Fibroblast of skin of scalp (primary cell): ENCODE measurements at regions not wholly inside any gene's neighbourhood (a gene's known extent, or its start where the extent isn't known, plus 50 kb on each side); places are given as distances from the start of the nearest gene placed in this dataset.
"Not testable (repeated sequence)": the region's sequence is repeated elsewhere in the genome, so short reads cannot be mapped to it uniquely, and the experiment has no call there.

Experiments
- DNase-seq: peaks from one replicate; pipeline ENCODE4 v3.0.0-alpha.2; 2013

DNA sequence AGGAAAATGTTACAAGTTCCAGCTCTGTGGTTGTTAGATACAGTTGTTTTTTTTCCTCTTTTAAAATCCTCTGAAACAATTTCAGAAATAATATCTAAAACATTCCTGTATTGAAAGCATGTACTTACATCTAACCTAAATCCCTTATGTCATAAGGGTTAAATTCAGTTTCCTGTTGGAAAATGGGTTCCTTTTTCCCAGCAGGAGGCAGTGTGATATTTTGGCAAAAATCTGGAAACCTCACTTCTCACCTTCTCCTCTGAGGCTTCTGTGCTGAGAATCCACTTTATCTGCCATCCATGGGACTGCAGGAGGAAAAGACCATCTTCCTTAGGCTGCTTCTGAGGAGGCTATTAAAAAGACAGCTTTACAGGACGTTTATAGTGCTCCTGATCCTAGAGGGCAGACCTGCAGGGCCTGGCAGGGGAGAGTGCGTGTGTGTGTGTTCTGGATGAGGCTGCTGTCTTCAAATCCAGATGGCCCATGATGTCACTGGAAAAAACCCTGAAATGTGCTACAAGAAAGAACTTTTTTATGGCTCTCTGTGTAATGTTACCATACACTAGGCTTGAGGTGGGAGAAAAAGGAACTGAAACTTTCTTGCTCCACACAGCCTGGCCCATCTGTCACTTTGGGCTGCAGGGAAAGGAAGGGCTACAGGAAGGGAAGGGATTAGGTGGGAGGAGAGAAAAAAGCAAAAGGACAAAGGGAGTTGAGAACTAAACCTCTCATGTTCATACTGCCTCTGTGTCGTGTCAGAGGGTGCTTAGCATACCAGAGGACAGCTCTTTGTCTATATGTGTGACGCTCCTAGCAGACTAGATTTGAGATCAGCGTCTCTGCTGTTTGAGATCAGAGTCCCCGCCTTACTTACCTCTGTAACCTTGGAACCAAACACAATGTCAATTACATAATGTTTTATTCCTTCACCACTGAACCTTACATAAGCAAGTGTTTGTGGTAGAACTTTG lies 379.2 kb upstream of the SPAG17 start:
- peak; percentile 6 for DNase-seq

DNA sequence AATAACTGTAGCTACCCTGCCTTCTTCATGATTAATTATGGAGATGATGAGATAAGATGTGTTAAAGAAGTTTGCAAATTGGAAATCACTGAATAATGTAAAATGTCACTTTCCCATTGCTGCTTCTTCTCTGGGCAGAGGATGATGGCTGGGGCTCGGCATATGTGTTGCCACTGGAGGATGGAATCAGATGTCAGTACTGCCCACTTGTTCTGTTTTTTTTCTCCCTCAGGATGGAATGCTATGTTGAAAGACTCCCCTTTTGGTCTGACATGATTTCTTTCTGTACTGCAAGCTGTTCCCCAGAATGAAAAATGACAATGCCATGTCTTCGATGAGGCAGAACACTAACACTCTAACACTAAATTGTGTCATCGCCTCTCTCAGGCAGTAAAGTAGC lies 373.9 kb upstream of the SPAG17 start:
- DNase-seq: no peak

DNA sequence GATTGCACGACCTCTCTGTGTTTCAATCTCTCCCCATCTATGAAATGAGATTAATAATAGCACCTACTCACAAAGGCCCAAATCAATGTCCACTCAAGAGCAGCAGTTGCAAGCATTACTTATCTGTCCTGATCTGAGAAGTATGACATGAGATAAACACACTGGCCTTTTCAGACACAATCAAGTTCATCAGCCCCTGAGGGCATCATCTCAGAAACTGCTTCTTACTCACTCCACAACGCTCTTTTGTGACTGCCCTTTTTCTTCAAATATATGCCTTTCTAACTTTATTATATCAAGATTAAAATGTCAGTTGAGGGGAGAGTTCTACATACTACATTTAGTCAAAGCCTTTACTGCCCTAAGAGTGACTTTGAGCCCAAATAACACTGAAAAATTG lies 371.9 kb upstream of the SPAG17 start:
- DNase-seq: no peak

DNA sequence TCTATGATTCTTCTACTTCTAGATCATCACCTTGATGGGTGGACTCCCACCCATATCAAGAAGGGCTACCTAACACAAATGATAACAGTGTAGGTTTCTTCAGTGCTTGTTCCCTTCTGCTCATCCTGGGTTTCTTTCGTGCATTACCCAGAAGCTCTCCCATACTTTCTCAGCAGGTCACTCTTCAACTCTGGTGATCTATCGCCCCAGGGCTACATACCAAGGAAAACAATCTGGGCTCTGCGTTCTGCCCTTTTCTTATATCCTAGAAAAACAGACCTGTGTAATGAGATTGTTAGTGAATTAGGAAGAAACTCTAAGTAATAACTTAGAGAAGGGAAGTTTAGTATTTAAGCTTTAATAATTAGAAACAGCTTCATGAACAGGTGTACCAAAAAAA lies 370.6 kb upstream of the SPAG17 start:
- DNase-seq: no peak

DNA sequence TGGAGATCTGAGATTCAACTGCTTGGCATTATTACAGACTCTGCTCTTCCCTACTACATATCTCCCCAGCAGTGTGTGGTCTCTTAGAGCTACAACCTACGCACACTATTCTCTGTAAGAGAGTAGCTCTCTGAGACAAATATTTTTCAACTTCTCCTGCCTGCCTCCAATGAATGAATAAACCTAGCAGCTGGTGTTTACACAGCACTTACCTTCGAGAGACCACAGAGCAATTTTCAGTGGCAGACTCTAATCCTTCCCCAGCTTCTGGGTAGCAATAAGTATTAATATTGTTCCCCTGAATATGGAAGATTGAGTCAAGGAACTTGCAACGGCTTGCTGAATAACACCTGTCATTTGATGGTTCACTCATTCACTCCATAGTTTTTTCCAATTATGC lies 350.9 kb upstream of the SPAG17 start:
- DNase-seq: no peak

DNA sequence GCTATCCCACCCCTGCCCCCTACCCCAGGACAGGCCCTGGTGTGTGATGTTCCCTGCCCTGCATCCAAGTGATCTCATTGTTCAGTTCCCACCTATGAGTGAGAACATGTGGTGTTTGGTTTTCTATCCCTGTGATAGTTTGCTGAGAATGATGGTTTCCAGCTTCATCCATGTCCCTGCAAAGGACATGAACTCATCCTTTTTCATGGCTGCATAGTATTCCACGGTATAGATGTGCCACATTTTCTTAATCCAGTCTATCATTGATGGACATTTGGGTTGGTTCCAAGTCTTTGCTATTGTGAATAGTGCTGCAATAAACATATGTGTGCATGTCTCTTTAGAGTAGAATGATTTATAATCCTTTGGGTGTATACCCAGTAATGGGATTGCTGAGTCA lies 326.9 kb upstream of the SPAG17 start:
- DNase-seq: not testable (repeated sequence)

DNA sequence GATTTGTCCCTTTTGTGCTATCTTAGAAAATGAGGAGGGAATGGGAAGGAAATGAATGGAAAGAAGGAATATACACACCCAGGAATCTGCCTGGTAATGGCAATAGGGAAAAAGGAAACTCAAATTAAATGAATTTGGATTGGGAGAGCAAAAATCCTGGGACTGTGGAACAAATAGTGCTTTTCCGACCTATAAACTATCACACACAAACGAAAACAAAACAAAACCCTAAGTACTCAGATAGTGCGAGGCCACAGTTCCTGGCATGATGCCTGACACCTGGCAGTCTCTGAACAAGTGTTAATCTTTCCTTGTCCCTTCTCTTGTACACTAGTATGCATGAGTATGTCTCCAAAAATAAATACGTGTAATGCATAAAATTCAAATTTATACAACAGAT lies 319.8 kb upstream of the SPAG17 start:
- DNase-seq: no peak

DNA sequence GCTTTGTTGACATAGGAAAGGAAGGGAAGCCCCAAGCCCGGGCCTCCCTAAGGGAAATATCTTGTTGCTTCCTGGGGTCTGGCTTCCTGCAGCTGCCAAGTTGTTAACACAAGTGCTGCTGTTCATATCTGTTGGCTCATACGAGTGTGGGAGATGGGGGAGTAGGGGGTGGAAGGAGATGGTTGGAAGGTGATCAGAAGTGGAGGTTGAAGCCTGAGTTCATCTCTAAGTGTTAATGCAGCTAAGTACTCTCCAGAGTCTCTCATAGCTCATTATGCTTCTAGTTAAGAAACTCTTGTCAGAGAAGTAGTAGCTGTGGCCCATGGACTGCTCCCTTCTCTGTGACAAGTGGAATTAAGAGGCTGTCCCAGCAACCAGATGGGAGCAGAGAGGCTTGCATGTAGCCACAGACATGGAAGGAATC lies 319.2 kb upstream of the SPAG17 start:
- no peak for DNase-seq

DNA sequence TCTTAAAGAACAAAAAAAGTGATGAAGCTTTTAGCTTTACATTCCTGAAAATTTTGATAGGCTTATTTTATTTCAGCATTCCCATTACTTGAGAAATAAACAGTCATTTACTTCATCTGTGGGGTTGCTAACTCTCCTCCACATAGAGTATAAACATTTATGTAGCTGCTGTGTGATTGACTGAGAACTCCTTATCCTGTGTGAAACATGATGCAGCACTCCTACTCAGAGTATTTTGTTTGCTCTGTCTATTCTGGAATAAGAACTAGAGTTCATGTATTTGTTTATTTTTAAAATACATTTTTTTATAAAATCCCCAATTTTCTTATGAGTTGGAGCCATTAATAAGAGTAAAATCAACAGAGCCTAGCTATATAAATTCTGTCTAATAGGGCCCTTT lies 318.7 kb upstream of the SPAG17 start:
- DNase-seq: no peak

DNA sequence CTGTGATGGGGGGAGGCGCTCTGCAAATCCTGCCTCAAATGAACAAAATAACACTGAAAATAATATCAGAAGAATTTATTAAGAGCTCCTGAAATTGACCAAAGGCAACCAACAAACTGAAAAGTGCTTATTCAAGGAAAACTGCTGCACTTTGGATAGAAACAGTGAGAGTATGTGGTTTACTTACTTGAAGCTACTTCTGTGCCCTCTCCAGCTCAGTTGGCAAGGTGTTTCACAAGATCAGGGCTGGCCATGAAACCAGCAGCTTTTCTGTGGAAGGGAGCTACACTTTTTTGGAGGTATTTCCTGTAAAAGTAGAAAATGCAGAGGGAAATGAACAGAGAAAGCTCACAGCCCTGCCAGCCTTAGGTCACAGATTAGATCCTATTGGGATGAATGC lies 310.0 kb upstream of the SPAG17 start:
- no peak for DNase-seq

DNA sequence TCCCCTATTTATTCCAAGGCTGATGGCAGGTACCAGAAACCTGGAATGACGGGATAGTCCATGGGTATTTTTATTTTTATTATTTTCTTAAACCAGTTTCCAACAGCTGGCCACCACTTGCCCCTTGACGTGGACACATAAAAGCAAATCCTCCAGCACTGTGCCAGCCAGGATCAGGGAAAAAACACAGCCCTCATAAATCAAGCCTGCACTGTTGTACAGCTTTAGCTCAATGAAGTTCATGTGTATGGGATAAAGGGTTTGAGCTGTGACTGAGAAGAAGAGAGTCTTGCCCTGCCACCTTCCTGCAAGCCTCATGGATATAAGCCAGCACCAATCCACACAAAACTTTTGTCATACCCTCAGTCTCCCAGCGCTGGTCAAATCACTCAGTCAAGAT lies 303.8 kb upstream of the SPAG17 start:
- no peak for DNase-seq

DNA sequence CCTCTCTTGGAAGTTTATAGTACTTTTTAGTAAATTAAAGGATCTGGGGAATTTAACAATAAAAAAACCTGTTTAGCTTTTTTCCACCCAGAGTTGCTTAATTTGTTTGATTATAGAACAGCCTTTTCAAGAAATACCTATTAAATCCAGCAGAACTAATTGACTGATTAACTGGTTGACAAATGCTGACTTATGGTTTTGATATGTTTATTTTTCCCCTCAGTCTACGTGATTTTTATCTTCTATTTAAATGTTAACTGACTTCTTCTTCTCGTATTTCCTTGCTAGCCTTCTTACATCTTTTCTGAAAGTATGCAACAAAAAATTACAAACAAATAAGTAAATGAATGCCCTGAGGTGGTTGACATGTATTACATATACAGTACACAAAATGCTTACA lies 302.9 kb upstream of the SPAG17 start:
- no peak for DNase-seq

DNA sequence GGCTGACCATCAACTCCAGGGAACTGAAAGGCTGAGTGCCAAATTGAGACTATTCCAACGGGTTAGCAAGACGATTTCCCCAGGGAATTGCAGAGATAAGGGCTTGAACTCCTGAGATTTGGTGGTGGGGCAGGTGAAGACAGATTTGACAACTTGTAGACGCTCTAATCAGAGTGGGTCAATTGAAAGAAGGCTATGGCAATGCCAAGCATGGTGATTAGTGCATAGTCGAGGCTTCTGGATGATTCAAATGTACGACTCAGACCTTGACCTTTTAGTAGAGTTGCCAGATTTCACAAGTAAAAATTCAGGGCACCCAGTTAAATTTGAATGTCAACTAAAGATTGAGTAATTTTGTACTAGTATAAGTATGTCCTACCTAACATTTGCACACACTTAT lies 302.1 kb upstream of the SPAG17 start:
- no peak for DNase-seq

DNA sequence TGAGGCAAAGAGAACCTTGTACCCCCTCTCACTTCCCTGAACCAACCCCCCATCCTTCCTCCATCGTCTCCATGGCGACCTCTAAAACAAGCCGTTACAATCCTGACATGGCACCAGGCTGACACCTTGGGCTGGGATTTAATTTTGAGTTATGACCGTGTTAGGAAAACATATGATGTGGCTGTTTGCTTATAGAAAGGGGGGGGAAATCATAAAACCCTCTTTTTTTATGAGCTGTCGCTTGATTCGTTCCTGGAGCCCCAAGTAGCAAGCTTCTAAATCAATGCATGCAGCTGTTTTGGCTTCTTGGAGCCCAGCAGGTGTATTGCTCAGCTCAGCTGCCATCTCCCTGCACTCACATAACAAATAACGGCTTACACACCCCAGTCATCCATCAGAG lies 301.2 kb upstream of the SPAG17 start:
- no peak for DNase-seq

DNA sequence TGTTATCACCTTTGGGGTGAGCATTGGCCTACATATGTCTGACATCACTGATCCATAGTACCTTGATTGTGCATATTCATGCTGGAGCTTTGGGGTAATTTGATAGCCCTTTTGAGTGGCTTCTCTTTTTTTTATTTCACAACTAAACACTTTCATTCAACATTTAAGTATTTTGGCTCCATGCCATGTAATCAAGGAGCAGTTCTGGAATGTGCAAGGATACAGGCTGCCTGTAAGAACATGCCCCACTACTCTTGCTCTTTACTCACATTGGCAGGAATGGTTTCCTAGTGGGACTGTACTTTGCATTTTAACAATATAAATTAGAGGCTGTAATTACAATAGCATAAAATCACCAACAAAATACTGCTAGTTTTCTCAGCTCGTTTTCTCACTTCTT lies 300.7 kb upstream of the SPAG17 start:
- DNase-seq: peak; percentile 39

DNA sequence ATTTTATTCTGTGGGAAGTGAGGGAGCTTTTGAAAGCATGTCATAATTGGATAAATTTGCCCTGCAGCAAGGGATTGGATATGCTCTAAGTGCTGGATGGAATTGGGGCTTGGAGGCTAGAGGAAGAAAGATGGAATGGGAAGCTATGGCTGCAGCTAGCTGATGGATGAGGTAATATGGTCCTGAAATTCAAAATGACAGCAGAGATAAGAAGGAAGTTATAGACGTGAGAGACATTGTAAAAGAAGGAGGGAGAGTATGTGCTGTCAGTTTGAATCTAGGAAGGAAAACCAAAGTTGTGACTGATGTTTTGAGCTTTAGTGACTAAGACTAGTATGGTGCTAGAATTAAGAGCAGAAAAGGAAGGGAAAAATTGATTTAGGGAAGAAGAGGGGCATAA lies 299.9 kb upstream of the SPAG17 start:
- no peak for DNase-seq

DNA sequence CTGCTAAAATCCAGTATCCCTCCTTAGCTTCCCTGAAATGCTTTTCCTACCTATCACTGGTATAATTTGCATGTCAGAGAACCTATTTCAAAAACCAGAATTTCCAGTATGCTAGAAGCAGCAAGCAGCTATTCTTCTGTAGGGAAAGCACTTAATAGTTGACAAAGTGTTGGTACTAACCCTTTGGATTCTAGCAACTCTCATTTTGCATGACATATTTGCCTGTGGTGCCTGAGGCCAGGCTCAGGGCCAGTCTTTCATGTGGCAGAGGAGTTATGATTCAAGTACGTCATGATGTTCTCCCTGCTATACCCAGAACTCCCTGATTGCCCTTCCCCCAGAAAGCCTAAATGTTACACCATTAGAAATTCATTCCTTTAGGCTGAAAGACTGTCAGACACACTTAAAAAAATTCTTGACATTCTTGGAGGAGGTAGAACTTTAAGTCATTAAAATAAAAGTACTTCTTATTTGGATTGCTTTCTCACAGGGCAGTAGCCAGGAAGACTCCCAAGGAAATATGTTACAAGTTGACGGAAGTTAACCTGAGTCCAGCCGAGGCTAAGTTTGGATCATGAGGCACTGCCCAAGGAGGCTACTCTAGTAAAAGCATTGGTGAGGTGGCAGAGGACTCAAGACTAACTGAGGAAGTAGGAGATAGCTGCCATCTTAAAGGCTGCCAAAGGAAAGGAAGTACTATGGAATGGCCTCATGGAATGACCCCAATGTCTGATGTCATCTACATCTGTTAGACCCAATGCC lies 298.4 kb upstream of the SPAG17 start:
- DNase-seq: peak; percentile 14

DNA sequence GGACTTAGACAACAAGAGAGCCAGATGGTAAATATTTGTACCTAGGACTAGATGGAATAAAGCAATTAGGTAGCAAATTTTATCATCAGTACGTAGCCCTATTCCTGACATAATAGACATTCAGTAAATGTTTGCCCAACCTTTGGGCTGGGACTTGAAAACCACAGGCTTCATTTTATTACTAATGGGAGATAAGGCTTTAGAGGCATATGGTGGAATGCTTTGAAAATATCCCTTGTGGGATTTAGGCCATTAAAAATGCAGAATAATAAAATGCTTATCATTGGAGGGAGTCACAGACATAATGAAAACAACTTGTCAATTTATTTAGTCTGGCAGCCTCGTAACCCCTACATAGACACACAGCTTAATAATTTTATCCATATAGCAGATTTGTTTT lies 296.1 kb upstream of the SPAG17 start:
- no peak for DNase-seq

DNA sequence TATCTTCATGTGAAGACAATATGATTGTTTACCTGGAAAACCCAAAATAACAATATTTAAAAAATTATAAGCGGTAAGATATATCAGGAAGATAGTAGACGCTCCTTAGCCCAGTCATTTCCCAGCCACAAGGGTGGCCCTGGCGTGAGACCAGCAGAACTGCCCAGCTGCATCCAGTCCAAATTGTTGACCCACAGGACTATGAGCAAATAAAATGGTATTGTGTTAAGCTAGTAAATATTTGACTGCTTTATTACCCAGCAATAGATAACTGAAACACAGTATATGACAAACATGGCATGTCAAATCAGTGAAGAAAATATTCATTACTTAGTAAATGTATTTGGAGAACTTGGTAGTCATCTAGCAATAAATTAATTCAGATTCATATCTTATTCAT lies 294.3 kb upstream of the SPAG17 start:
- DNase-seq: no peak

DNA sequence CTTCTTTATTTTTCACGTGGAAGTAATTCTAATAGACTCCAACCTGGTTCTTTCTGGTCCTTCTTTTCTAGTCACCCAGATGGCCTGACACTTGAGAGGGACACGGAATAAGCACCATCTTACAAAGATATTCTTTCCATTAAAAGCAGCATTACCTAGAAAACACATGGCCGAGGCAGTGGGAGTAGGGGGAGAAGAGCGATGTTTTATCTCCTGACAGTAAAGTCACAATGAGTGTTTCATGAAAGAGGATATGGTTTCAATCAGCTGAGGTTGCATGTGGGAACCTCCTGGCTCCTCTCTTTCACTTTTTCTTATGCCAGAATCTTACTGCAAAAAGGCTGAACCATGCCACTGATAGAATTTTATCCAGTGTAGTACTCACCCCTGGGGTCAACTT lies 288.8 kb upstream of the SPAG17 start:
- no peak for DNase-seq

DNA sequence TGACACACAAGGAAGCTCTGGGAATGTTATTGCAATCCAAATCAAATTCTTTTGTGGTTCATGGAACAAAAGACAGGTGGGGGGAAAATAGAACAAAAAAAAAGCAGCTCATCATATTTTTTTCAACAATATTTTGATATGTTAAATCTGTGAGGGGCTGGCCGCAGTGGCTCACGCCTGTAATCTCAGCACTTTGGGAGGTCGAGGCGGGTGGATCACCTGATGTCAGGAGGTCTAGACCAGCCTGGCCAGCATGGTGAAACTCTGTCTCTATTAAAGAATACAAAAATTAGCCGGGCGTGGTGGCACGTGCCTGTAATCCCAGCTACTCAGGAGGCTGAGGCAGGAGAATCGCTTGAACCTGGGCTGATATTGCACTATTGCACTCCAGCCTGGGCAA lies 279.4 kb upstream of the SPAG17 start:
- DNase-seq: not testable (repeated sequence)

DNA sequence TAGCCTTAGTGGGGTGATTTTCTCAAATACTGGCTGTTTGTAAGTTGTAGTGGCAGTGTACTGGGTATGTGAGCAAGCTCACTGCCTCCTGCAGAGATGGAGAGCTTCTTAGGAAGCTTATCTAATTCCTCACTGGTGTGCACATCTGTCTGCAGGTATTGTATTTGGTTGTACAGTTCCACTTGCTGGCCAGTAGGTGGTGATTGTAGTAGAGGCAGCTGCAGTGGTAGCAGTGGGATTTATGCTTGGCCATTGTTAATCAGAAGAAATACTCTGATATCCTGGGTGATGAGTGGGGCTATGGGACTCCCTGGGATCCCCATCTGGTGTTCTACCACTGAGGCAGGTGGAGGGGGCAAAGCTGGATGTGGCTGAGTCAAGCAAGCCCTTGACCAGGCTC lies 276.1 kb upstream of the SPAG17 start:
- no peak for DNase-seq

DNA sequence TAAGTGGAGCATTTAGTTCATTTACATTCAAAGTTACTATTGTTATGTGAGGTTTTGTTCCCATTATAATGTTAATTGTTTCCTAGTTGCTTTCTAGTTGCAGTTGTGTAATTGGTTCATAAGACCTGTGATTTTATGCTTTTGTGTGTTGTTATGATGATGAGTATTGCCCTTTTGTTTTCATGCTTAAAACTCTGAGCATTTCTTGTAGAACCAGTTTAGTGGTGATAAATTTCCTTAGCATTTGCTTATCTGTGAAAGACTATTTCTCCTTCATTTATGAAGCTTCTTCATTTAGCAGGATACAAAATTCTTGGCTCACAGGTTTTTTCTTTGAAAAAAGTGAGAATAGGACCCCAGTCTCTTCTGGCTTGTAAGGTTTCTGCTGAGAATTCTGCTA lies 274.8 kb upstream of the SPAG17 start:
- DNase-seq: no peak

DNA sequence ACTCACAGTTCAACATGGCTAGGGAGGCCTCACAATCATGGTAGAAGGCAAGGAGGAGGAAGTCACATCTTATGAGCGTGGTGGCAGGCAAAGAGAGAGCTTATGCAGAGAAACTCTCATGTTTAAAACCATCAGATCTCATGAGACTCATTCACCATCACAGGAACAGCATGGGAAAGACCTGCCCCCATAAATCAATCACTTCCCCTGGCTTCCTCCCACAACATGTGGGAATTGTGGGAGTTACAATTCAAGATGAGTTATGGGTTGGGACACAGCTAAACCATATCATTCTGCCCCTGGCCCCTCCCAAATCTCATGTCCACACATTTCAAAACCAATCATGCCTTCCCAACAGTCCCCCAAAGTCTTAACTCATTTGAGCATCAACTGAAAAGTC lies 268.8 kb upstream of the SPAG17 start:
- not testable (repeated sequence) for DNase-seq
